Esophagus squamous epithelium (tissue), 5 donors: ENCODE measurements at regions not wholly inside any gene's neighbourhood (a gene's known extent, or its start where the extent isn't known, plus 50 kb on each side); places are given as distances from the start of the nearest gene placed in this dataset.

Experiments used
- DNase-seq: peaks from one replicate; lab custom pipeline; 2025; lab: John Stamatoyannopoulos, UW
- H3K27ac ChIP-seq, 4 donors: fragments of 200-600 bp; sonication (generic); one replicate each; pipeline ENCODE4 v1.5.1; 2016 to 2019; ENCODE audit warnings: mild to moderate bottlenecking in 1 of 4
- H3K27me3 ChIP-seq, 4 donors: fragments of 200-600 bp; sonication (generic); 1 replicate in 3 of 4; 2 replicates in 1 of 4; pipeline versions ENCODE4 v1.5.1 to v1.6.0; 2017 to 2021; ENCODE audit warnings: antibody characterized with exemption in 1 of 4
- H3K36me3 ChIP-seq, 3 donors: fragments of 200-600 bp; sonication (generic); one replicate each; pipeline ENCODE4 v1.5.1; 2016 to 2019
- H3K4me1 ChIP-seq, 3 donors: fragments of 200-600 bp; sonication (generic); one replicate each; pipeline ENCODE4 v1.5.1; 2017 to 2019
- H3K4me3 ChIP-seq, 4 donors: fragments of 200-600 bp; sonication (generic); 1 replicate in 3 of 4; 2 replicates in 1 of 4; pipeline ENCODE4 v1.5.1; 2016 to 2019; ENCODE audit warnings: mild to moderate bottlenecking in 2 of 4, moderate library complexity in 1 of 4
- H3K9me3 ChIP-seq, 3 donors: fragments of 200-600 bp; sonication (generic); one replicate each; pipeline ENCODE4 v1.5.1; 2016 to 2019
- POLR2A ChIP-seq, 4 donors: fragments of 450-650 bp; IDR thresholded peaks; one replicate each; pipeline ENCODE4 v1.6.1; 2017; ENCODE audit warnings: antibody characterized with exemption in 4 of 4, mild to moderate bottlenecking in 4 of 4, moderate library complexity in 3 of 4
- WGBS, 2 donors: methylation state at CpG; one replicate each; pipeline ENCODE4 v1.1.5; 2018; 5-methylcytosine and 5-hydroxymethylcytosine counted together
- intact Hi-C: fragments of 100-400 bp; cut with DNase I; formaldehyde crosslinking; loops from one replicate; pipeline ENCODE4 v1.15.0; 2022
- TF ChIP-seq, protein P1 (sequence below), 6 experiments: fragments of 450-650 bp in 4 of 6; fragments of 200-600 bp in 2 of 6; sonication (generic) in 2 of 6; IDR thresholded peaks; one replicate each; pipeline ENCODE4 v1.5.1; 2016 to 2019; ENCODE audit warnings: antibody characterized with exemption in 6 of 6, mild to moderate bottlenecking in 4 of 6, moderate library complexity in 4 of 6
- donor health status: DM: yes; HTN: yes; CAD: no.

GRCh38 chr1:191851799-191852595 lies 306.3 kb upstream of the RGS18 start:
- WGBS, 2 donors, result 48 to 57% methylated on average over 1 of the region's 1 CpG
- H3K27ac ChIP-seq, result no peak overlapping the region
- H3K4me3 ChIP-seq, result no peak overlapping the region
- no peaks in the 10 kb centered on the region for H3K27me3 ChIP-seq
- TF ChIP-seq, protein P1, sequence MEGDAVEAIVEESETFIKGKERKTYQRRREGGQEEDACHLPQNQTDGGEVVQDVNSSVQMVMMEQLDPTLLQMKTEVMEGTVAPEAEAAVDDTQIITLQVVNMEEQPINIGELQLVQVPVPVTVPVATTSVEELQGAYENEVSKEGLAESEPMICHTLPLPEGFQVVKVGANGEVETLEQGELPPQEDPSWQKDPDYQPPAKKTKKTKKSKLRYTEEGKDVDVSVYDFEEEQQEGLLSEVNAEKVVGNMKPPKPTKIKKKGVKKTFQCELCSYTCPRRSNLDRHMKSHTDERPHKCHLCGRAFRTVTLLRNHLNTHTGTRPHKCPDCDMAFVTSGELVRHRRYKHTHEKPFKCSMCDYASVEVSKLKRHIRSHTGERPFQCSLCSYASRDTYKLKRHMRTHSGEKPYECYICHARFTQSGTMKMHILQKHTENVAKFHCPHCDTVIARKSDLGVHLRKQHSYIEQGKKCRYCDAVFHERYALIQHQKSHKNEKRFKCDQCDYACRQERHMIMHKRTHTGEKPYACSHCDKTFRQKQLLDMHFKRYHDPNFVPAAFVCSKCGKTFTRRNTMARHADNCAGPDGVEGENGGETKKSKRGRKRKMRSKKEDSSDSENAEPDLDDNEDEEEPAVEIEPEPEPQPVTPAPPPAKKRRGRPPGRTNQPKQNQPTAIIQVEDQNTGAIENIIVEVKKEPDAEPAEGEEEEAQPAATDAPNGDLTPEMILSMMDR (IDR thresholded peaks at IDR 0.05), result no peak
- TF ChIP-seq POLR2A (IDR thresholded peaks at IDR 0.05), result no peak
- intact Hi-C loops, result no loop called here
- no peak for DNase-seq
- H3K36me3 ChIP-seq, result no peaks in the 10 kb centered on the region
- no peaks in the 10 kb centered on the region for H3K9me3 ChIP-seq
- no peaks in the 10 kb centered on the region for H3K4me1 ChIP-seq

DNA sequence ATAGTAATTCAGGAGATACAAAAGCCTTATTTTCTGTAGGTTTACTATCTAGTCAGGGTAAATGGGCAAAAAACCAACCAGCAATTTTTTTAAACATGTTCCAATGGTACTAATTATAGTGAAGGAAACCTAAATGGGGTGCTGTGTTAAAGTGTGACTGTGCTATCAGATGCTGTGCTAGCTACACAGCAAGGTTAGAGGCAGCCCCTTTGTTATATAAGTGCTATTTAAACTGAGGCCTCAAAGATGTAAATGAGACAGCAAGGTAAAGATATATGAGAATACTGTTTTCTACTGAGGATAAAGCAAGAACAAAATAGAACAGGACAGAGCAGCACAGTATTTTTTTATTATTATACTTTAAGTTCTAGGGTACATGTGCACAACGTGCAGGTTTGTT lies 305.4 kb upstream of the RGS18 start:
- 84 to 87% methylated on average over 1 of the region's 1 CpG for WGBS, 2 donors
- intact Hi-C loops, result no loop called here
- Histone ChIP-seq H3K4me3 (no peak overlapping the region), H3K9me3 (no peaks in the 10 kb centered on the region), H3K27ac (no peak overlapping the region), H3K4me1 (no peaks in the 10 kb centered on the region), H3K27me3 (no peaks in the 10 kb centered on the region), H3K36me3 (no peaks in the 10 kb centered on the region)
- DNase-seq, result no peak
- TF ChIP-seq, protein P1 (IDR thresholded peaks at IDR 0.05), result no peak
- no peak for TF ChIP-seq POLR2A (IDR thresholded peaks at IDR 0.05)

- TF ChIP-seq POLR2A (IDR thresholded peaks at IDR 0.05), result no peak
- TF ChIP-seq, protein P1 (IDR thresholded peaks at IDR 0.05), result no peak
- 70 to 75% methylated on average over 1 of the region's 1 CpG for WGBS, 2 donors
- intact Hi-C loops, result no loop called here
- Histone ChIP-seq H3K36me3 (no peaks in the 10 kb centered on the region), H3K27ac (no peak overlapping the region), H3K4me1 (no peaks in the 10 kb centered on the region), H3K27me3 (no peaks in the 10 kb centered on the region), H3K4me3 (no peak overlapping the region), H3K9me3 (no peaks in the 10 kb centered on the region)
- DNase-seq, result no peak
Observed at GRCh38 chr1:191857600-191857999, 300.7 kb upstream of the RGS18 start.

GRCh38 chr1:191865479-191865878 lies 292.8 kb upstream of the RGS18 start:
- H3K27ac ChIP-seq, result no peak overlapping the region
- no peaks in the 10 kb centered on the region for H3K4me1 ChIP-seq
- TF ChIP-seq, protein P1 (IDR thresholded peaks at IDR 0.05), result no peak
- TF ChIP-seq POLR2A (IDR thresholded peaks at IDR 0.05), result no peak
- no peaks in the 10 kb centered on the region for H3K27me3 ChIP-seq
- no peak for DNase-seq
- H3K36me3 ChIP-seq, result no peaks in the 10 kb centered on the region
- no peaks in the 10 kb centered on the region for H3K9me3 ChIP-seq
- 51 to 56% methylated on average over 6 of the region's 6 CpGs for WGBS, 2 donors
- H3K4me3 ChIP-seq, result no peak overlapping the region
- intact Hi-C loops, result no loop called here

DNA sequence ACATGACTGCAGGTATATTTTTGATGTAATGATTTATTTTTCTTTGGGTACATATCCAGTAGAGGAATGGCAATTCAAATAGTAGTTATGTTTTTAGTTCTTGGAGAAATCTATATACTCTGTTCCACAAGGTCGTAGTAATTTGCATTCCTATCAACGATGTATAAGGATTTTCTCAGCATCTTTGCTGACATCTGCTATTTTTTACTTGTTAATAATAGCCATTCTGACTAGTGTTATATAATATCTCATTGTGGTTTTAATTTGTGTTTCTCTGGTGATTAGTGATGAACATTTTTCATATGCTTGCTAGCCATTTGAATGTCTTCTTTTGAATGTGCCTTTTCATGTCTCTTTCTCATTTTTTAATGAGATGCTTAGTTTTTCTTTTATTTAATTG lies 292.1 kb upstream of the RGS18 start:
- no peak for DNase-seq
- no peak for TF ChIP-seq POLR2A (IDR thresholded peaks at IDR 0.05)
- TF ChIP-seq, protein P1 (IDR thresholded peaks at IDR 0.05), result no peak
- H3K27ac ChIP-seq, result no peak overlapping the region
- no peaks in the 10 kb centered on the region for H3K4me1 ChIP-seq
- no peak overlapping the region for H3K4me3 ChIP-seq
- H3K27me3 ChIP-seq, result no peaks in the 10 kb centered on the region
- 80 to 86% methylated on average over 2 of the region's 2 CpGs for WGBS, 2 donors
- H3K36me3 ChIP-seq, result no peaks in the 10 kb centered on the region
- H3K9me3 ChIP-seq, result no peaks in the 10 kb centered on the region
- intact Hi-C loops, result no loop called here
